Lung microvascular endothelial cell (primary cell): ENCODE measurements at regions not wholly inside any gene's neighbourhood (a gene's known extent, or its start where the extent isn't known, plus 50 kb on each side); places are given as distances from the start of the nearest gene placed in this dataset.
"Not testable (repeated sequence)": the region's sequence is repeated elsewhere in the genome, so short reads cannot be mapped to it uniquely, and the experiment has no call there.

Experiments used
- DNase-seq, 2 donors: peaks; one replicate each; pipeline versions ENCODE4 v3.0.0 to v3.0.0-alpha.2; 2010; ENCODE audit warnings: low read depth in 2 of 2

DNA sequence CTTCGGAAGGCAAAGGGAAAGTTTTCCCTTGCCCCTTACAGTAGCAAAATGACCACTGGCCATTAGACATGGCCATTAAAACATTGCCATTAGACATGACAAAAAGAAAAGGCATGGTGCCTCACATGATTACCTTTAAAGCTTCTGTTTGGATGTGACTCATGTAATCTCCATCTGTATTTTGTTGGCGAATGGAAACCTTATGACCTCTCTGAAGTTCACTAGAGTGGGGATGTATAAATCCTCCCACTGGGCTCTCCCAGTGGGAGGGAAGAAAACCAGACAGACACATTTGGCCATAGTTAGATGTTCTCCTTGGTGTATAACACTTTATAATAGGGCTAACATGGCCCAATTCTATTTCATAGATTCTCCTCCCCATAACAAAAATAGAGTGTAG lies 152.6 kb downstream of the MAGEB17 start:
- DNase-seq: no peak

GRCh38 chrX:16320765-16321355 lies 153.6 kb downstream of the MAGEB17 start:
- peak in 1 of 2 donors; percentile 2 for DNase-seq

- DNase-seq: no peak
Observed at GRCh38 chrX:16333453-16333852, 166.2 kb downstream of the MAGEB17 start.

- DNase-seq: no peak
Observed at GRCh38 chrX:16335181-16335580, 167.9 kb downstream of the MAGEB17 start.

- DNase-seq: no peak
Observed at GRCh38 chrX:16347968-16348670, 180.8 kb downstream of the MAGEB17 start.

GRCh38 chrX:16357902-16358301 lies 190.6 kb downstream of the MAGEB17 start:
- DNase-seq: no peak

DNA sequence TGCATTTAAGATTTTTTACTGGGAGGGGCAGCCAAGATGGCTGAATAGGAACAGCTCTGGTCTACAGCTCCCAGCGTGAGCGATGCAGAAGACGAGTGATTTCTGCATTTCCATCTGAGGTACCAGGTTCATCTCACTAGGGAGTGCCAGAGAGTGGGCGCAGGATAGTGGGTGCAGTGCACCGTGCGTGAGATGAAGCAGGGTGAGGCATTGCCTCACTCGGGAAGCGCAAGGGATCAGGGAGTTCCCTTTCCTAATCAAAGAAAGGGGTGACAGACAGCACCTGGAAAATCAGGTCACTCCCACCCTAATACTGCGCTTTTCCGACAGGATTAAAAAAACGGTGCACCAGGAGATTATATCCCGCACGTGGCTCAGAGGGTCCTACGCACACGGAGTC lies 192.8 kb downstream of the MAGEB17 start:
- DNase-seq: not testable (repeated sequence)

GRCh38 chrX:16368696-16369095 lies 201.4 kb downstream of the MAGEB17 start:
- DNase-seq: no peak

GRCh38 chrX:16376056-16376455 lies 208.8 kb downstream of the MAGEB17 start:
- no peak for DNase-seq

DNA sequence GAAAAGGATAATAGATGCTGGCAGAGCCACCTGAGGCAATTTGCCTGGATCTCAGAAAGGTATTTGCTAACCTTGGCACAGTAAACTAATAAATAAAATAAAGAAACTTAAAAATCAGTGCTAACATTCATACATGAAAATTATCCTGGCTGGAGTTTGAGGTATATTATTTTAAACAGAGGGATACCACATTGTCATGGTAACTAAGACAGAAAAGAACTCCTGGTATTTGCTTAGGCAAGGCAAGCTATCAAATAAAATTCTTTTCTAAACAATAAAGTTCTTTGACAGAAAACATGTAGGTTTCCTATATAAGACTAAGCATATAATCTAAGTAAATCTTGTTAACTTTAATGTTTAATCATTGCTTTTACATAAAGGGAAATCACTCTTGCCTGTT lies 218.8 kb downstream of the MAGEB17 start:
- DNase-seq: no peak

- DNase-seq: no peak
Observed at GRCh38 chrX:16392597-16392996, 225.3 kb downstream of the MAGEB17 start.

DNA sequence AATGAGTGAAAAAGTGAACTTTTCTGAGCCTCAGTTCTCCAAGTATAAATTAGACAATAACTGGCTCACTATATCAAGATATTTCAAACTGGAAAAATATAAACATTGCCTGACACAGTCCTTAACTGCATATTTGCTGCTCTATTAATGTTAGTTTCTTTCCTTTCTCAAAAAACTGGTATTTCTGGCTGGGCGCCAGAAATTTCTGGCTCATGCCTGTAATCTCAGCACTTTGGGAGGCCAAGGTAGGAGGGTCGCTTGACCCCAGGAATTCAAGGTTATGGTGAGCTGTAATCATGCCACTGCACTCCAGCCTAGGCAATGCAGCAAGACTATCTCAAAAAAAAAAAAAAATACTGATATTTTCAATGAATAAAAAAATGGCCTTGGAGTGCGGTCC lies 227.0 kb downstream of the MAGEB17 start:
- DNase-seq: peak in 1 of 2 donors; percentile 9

DNA sequence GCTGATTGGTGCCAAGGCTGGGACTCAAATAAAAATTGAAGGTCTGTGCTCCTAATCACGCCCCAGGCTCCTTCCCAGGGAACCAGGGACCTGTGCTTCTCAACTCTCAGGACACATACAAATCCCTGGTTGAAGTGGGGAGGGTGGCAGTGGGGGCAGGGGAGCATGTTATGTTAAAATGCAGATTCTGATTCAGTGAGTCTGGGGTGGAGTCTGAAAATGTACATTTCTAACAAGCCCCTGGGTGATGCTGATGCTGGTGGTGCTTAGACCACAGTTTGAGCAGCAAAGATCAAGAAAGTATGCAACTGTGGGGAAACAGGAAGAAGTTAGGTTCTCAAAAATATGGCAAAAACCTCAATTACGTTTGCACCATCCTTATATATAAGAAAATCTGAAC lies 236.5 kb downstream of the MAGEB17 start:
- DNase-seq: no peak

DNA sequence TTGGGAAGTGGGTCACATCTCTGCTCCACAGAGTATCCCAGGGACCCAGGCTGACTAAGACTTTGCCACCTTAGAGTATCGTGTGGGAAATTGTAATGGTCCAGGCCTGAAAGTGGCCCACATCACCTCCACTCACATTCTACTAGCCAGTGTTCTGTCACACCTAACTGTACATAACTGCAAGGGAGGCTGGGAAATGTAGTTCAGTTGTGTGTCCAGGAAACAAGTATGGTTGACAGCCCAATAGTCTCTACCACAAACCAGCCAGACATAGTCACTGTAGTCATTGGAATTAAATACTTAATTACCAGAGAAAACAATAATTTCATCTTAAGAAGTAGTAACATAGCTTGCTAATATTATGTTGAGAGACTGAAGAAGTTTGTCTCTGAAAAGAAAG lies 233.4 kb upstream of the S100G start:
- no peak for DNase-seq

- DNase-seq: no peak
Observed at GRCh38 chrX:16418650-16419049, 231.3 kb upstream of the S100G start.

- DNase-seq: no peak
Observed at GRCh38 chrX:16427668-16428067, 222.3 kb upstream of the S100G start.

GRCh38 chrX:16429406-16429805 lies 220.6 kb upstream of the S100G start:
- DNase-seq: no peak

DNA sequence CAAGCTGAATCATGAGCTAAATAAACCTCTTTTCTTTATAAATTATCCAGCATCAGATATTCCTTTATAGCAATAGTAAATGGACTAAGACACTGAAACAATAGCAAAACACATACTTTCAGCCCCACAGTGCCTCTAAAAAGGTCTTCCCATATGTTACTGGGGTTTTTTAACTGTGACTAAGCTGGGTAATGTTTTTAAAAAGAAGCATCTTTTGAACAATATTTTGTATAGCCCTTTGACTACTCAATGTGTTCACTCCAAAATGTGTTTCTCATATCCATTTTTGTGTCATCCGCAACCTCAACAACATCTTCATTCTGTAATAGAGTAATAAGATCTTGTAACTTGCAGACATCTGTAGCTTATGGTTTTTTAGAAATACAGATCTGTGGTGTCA lies 218.7 kb upstream of the S100G start:
- DNase-seq: no peak

DNA sequence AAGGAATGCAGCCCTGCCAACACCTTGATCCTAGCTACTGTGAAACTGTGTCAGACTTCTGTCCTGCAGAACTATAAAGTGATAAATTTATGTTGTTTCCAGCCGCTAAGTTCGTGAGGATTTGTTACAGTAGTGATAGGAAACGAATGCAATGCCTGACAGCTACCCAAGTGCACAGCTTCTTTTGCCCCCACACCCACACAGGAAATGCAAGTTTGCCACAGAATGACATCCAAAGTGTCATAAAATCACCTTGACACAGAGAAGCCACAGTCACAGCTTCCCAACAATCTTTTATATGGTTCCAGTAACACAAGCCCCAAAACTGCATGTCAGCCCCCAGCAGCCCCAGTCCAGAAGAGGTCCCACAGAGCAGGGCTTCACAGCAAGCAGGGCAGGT lies 216.9 kb upstream of the S100G start:
- DNase-seq: no peak

DNA sequence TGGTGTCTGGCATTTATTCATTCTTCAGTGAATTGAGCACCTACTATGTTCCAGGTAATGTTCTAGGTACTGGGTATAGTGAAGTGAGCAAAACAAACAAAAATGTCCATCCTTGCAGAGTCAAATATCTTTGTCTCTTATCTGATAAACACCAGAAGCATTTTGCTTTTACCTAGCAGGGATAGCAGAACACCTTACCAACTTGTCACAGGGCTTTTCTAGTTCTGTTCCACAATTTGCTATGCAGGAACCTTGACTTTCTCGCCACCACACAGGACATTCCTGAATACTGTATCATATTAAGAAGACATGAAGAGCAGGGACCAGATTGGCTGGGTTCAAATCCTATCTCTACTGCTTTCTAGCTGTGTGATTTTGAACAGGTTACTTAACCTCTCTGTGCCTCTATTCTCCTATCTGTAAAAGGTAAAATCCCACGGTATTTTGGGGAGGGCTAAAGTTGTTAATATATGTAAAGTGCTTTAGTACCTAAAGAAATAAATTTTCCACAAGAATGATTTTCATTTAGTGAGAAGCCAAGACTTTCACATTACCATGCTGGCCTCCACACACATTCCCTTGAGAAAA lies 214.5 kb upstream of the S100G start:
- DNase-seq: no peak

DNA sequence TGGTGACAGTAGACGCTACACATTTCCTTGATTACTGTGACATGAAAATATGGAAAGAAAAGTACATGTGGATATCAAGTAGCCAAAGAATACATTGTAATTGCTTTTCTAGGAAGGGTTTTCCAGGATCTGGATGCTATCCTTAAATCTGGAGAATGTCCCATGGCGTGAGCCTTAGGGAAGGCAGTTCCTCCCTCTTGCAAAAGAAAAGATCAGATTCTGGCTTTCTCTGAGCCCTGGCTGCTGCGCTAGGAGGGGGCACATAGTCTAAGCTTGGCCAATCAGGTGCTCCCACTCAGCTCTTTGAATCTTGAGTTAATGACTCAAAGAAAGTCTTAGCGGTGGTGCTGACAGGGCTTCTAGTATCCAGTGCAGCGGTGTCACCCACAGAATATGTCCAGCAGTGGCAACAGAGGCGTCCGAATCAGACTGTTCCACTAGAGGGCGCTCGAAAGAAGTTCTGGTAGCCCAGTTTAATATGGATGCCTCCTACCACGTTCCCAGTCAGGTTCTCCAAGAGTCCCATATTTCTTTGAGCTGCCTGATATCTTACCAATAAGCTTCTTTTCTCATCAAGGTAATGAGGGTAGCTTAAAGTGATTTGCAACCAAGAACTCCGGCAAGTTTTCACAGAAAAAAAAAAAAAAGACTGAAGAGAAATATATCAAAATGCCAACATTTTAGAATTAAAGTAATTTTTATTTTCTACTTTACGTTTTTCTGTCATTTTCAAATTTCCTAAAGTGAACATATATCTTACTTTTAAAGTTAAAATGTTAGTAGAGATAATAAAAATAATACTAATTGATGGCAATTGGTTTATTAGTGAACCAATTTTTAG lies 213.4 kb upstream of the S100G start:
- DNase-seq: peak; percentile 69 to 81

GRCh38 chrX:16440446-16440845 lies 209.5 kb upstream of the S100G start:
- DNase-seq: no peak
